ENCODE measurements at regions not wholly inside any gene's neighbourhood (a gene's known extent, or its start where the extent isn't known, plus 50 kb on each side); places are given as distances from the start of the nearest gene placed in this dataset.

DNA sequence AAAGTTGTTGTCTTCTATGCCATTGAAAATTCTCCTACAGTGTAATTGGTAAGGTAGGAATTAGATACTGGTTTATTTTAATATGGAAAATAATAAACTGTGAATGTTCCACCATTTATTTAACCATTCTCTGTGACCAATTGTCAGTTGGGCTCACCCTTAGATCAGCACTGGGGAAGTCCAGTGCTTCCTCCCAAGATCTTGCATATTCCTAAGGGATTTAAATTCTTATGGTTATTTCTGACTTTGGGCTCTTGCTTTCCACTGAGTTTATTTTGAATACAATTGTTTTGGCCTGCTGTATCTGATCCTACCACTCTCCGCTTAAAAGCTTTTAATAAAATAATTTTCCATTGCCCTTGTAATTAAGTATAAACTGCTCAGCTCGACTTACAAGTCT, 137.4 kb downstream of the OR2K2 start:
- intact Hi-C loops (cut with DNase I), result no loop called here
- Histone ChIP-seq H3K4me1 (no peaks in the 10 kb centered on the region), H3K4me3 (no peak overlapping the region), H3K27ac (no peak overlapping the region), H3K27me3 (no peaks in the 10 kb centered on the region), H3K36me3 (no peaks in the 10 kb centered on the region), H3K9me3 (no peaks in the 10 kb centered on the region)
- TF ChIP-seq, protein P1, sequence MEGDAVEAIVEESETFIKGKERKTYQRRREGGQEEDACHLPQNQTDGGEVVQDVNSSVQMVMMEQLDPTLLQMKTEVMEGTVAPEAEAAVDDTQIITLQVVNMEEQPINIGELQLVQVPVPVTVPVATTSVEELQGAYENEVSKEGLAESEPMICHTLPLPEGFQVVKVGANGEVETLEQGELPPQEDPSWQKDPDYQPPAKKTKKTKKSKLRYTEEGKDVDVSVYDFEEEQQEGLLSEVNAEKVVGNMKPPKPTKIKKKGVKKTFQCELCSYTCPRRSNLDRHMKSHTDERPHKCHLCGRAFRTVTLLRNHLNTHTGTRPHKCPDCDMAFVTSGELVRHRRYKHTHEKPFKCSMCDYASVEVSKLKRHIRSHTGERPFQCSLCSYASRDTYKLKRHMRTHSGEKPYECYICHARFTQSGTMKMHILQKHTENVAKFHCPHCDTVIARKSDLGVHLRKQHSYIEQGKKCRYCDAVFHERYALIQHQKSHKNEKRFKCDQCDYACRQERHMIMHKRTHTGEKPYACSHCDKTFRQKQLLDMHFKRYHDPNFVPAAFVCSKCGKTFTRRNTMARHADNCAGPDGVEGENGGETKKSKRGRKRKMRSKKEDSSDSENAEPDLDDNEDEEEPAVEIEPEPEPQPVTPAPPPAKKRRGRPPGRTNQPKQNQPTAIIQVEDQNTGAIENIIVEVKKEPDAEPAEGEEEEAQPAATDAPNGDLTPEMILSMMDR (IDR thresholded peaks at IDR 0.05), result no peak
- no peak for DNase-seq (ENCODE audit: low spot score in 2 of 2)

DNA sequence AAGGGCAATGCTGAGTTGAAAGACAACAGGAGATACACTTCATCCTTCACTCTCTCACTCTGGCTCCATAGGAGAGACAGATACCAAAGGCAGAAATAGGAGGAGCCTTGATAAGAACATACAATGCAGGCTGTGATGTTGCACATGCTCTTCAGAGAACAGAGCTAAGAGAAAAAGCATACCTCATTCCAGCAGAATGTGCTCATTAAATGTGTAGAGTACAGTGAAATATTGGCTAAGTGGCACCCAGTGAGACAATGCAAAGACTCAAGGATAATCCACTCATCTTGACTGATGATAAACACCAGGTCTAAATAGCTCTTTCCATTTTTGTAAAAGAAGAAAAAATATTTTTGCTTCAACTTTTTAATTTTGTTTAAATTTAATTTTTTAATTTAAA, 139.7 kb downstream of the OR2K2 start:
- Histone ChIP-seq H3K9me3 (no peaks in the 10 kb centered on the region), H3K4me1 (no peaks in the 10 kb centered on the region), H3K4me3 (no peak overlapping the region), H3K27me3 (no peaks in the 10 kb centered on the region), H3K27ac (no peak overlapping the region), H3K36me3 (no peaks in the 10 kb centered on the region)
- DNase-seq (ENCODE audit: low spot score in 2 of 2), result no peak
- TF ChIP-seq, protein P1 (IDR thresholded peaks at IDR 0.05), result no peak
- intact Hi-C loops (cut with DNase I), result no loop called here

DNA sequence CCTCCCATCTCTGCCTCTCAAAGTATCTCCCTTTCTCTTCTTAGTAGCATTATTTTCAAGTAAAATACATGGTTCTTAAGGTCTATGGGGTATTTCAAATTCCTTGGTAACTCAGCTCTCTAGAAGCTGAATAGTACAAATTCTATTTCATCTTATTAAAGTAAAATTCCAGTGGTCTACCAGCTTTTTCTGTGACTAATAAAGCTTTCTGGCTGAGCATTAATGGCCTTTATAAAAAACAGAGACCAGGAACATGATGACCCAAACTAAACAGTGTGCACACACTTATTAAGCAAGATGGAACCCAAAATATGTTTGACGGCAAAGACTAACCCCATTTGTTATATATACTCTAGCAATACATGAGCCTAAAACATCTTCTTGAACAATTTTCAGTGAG, 142.6 kb downstream of the OR2K2 start:
- Histone ChIP-seq H3K27ac (no peak overlapping the region), H3K9me3 (no peaks in the 10 kb centered on the region), H3K27me3 (no peaks in the 10 kb centered on the region), H3K4me1 (no peaks in the 10 kb centered on the region), H3K36me3 (no peaks in the 10 kb centered on the region), H3K4me3 (no peak overlapping the region)
- DNase-seq (ENCODE audit: low spot score in 2 of 2), result no peak
- intact Hi-C loops (cut with DNase I), result no loop called here
- TF ChIP-seq, protein P1 (IDR thresholded peaks at IDR 0.05), result no peak

GRCh38 chr9:111186021-111186530, 143.9 kb downstream of the OR2K2 start:
- H3K27ac ChIP-seq, result no peak overlapping the region
- intact Hi-C loops (cut with DNase I), result no loop called here
- H3K4me3 ChIP-seq, result no peak overlapping the region

GRCh38 chr9:111180811-111181210, 142.5 kb upstream of the LPAR1 start:
- DNase-seq (ENCODE audit: low spot score in 2 of 2), result no peak
- Histone ChIP-seq H3K4me1 (no peaks in the 10 kb centered on the region), H3K36me3 (no peaks in the 10 kb centered on the region), H3K27ac (no peak overlapping the region), H3K4me3 (no peak overlapping the region), H3K9me3 (no peaks in the 10 kb centered on the region), H3K27me3 (no peaks in the 10 kb centered on the region)
- TF ChIP-seq, protein P1 (IDR thresholded peaks at IDR 0.05), result no peak
- intact Hi-C loops (cut with DNase I), result no loop called here

More at GRCh38 chr9:111186021-111186530, 143.9 kb downstream of the OR2K2 start:
- Histone ChIP-seq H3K27me3 (no peaks in the 10 kb centered on the region), H3K9me3 (no peaks in the 10 kb centered on the region), H3K36me3 (no peaks in the 10 kb centered on the region), H3K4me1 (no peaks in the 10 kb centered on the region)
- DNase-seq (ENCODE audit: low spot score in 2 of 2), result no peak
- TF ChIP-seq, protein P1 (IDR thresholded peaks at IDR 0.05), result no peak

DNA sequence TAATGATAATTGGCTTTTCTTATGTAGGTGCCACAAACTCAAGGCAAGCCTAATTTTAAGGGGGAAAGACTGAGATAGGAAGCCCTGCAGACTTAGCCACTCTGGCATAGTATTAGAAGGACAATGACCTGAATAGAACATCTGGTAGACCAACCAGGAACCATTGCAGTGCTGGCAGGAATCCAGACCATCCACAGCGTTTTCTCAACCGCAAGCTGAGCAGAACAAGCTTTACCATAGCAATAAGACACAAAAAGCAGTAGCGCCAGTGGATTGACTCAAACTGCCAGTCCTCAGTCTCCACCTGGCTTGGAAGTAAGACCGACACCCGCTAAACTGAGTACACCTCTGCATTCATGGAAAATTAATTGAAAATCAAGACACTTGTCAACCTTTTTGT, 141.3 kb upstream of the LPAR1 start:
- no peak for DNase-seq (ENCODE audit: low spot score in 2 of 2)
- no peaks in the 10 kb centered on the region for H3K27me3 ChIP-seq
- no peaks in the 10 kb centered on the region for H3K36me3 ChIP-seq
- H3K27ac ChIP-seq, result no peak overlapping the region
- no peak overlapping the region for H3K4me3 ChIP-seq
- H3K9me3 ChIP-seq, result no peaks in the 10 kb centered on the region
- intact Hi-C loops (cut with DNase I), result no loop called here
- no peaks in the 10 kb centered on the region for H3K4me1 ChIP-seq
- TF ChIP-seq, protein P1 (IDR thresholded peaks at IDR 0.05), result no peak

All from ascending aorta (tissue), 2 donors.